Astrocyte (in vitro differentiated cells and primary cell): ENCODE measurements at regions not wholly inside any gene's neighbourhood (a gene's known extent, or its start where the extent isn't known, plus 50 kb on each side); places are given as distances from the start of the nearest gene placed in this dataset.
A peak's percentile ranks its signal among the peaks of the same experiment; 100 is the strongest.

Source experiments
- DNase-seq: peaks from one replicate; pipeline ENCODE4 v3.0.0-alpha.2; 2010; ENCODE audit warnings: low read depth
- FAIRE-seq: peaks from 2 replicates; lab custom pipeline; 2011; peaks lifted over from hg19 to GRCh38; lab: Jason Lieb, UNC
- H2AFZ ChIP-seq: 2 replicates; pipeline ENCODE4 v1.6.0; 2012; ENCODE audit warnings: low read depth, low read length, inconsistent platforms
- H3K27ac ChIP-seq: 2 replicates; pipeline ENCODE4 v1.5.1; 2011; ENCODE audit warnings: low read depth, low read length, inconsistent platforms
- H3K27me3 ChIP-seq: 2 replicates; pipeline ENCODE4 v1.6.0; 2011; ENCODE audit warnings: low read length, inconsistent platforms; ENCODE audit not compliant: insufficient read depth
- H3K36me3 ChIP-seq: 2 replicates; pipeline ENCODE4 v1.5.1; 2011; ENCODE audit warnings: low read length, inconsistent platforms; ENCODE audit not compliant: insufficient read depth
- H3K4me1 ChIP-seq: 2 replicates; pipeline ENCODE4 v1.5.1; 2011; ENCODE audit warnings: low read length, inconsistent platforms; ENCODE audit not compliant: insufficient read depth
- H3K4me2 ChIP-seq: 2 replicates; pipeline ENCODE4 v1.6.0; 2012; ENCODE audit warnings: low read length, inconsistent platforms
- H3K4me3 ChIP-seq: 2 replicates; pipeline ENCODE4 v1.5.1; 2011; ENCODE audit warnings: low read depth, mild to moderate bottlenecking, low read length, inconsistent platforms; ENCODE audit not compliant: insufficient read depth
- H3K79me2 ChIP-seq: 2 replicates; pipeline ENCODE4 v1.6.0; 2012; ENCODE audit warnings: mild to moderate bottlenecking, low read length, inconsistent platforms; ENCODE audit not compliant: insufficient read depth
- H3K9ac ChIP-seq: 2 replicates; pipeline ENCODE4 v1.6.0; 2012; ENCODE audit warnings: mild to moderate bottlenecking, low read length, inconsistent platforms
- H3K9me3 ChIP-seq: 2 replicates; pipeline ENCODE4 v1.5.1; 2012; ENCODE audit warnings: low read depth, mild to moderate bottlenecking, low read length, inconsistent platforms; ENCODE audit not compliant: insufficient read depth
- H4K20me1 ChIP-seq: 2 replicates; pipeline ENCODE4 v1.6.0; 2012; ENCODE audit warnings: low read length, inconsistent platforms; ENCODE audit not compliant: insufficient read depth
- H3K27ac Mint-ChIP-seq: one replicate; pipeline ENCODE4 v1.8.0; 2021; ENCODE audit warnings: mild to moderate bottlenecking, mixed read lengths; ENCODE audit not compliant: unreplicated experiment
- H3K27me3 Mint-ChIP-seq: one replicate; pipeline ENCODE4 v1.8.0; 2021; ENCODE audit warnings: low read depth, mixed read lengths; ENCODE audit not compliant: unreplicated experiment
- H3K36me3 Mint-ChIP-seq: one replicate; pipeline ENCODE4 v1.8.0; 2021; ENCODE audit warnings: low read depth, mixed read lengths; ENCODE audit not compliant: unreplicated experiment
- H3K4me1 Mint-ChIP-seq: one replicate; pipeline ENCODE4 v1.8.0; 2021; ENCODE audit warnings: low read depth, mixed read lengths; ENCODE audit not compliant: unreplicated experiment
- H3K4me3 Mint-ChIP-seq: one replicate; pipeline ENCODE4 v1.8.0; 2021; ENCODE audit warnings: mild to moderate bottlenecking, moderate library complexity, mixed read lengths; ENCODE audit not compliant: unreplicated experiment
- H3K9me3 Mint-ChIP-seq: one replicate; pipeline ENCODE4 v1.8.0; 2021; ENCODE audit warnings: mild to moderate bottlenecking, mixed read lengths; ENCODE audit not compliant: unreplicated experiment
- EZH2 ChIP-seq: IDR thresholded peaks from 2 replicates; pipeline ENCODE4 v1.6.1; 2012; ENCODE audit warnings: mild to moderate bottlenecking, low read length, inconsistent platforms; ENCODE audit not compliant: insufficient read depth
- TF ChIP-seq, protein P1 (sequence below): IDR thresholded peaks from 2 replicates; pipeline ENCODE4 v1.5.1; 2011; ENCODE audit warnings: low read depth, mild to moderate bottlenecking, inconsistent platforms, low read length, moderate library complexity; ENCODE audit not compliant: insufficient read depth

DNA sequence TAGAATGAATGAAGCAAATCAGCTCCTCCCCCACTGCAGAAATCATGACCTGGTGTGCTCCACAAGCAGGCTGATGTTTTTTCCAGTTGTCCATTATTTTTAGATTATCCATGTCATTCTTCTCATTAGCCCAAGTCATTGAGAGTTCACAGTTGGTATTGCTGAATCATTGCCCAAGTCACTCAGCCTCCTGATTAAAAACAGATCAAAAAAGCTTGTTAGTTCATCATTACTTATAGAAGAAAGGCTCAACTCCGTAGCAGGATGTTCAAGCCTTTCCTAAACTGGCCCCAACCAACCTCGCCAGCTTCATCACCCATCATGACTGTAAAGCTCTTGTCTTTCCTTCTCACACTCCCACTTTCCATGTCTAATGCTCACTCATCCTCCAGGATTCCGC is 161.3 kb upstream of the CTTNBP2NL start:
- no peak for FAIRE-seq
- Histone ChIP-seq H3K4me3 (no peak overlapping the region), H3K79me2 (no peaks in the 10 kb centered on the region), H3K4me1 (no peaks in the 10 kb centered on the region), H3K9me3 (no peaks in the 10 kb centered on the region), H3K9ac (no peak overlapping the region), H3K27me3 (no peaks in the 10 kb centered on the region), H3K27ac (no peak overlapping the region), H3K36me3 (no peaks in the 10 kb centered on the region), H3K4me2 (no peak overlapping the region), H4K20me1 (no peaks in the 10 kb centered on the region), H2AFZ (no peak overlapping the region)
- no peak for DNase-seq
- TF ChIP-seq, protein P1, sequence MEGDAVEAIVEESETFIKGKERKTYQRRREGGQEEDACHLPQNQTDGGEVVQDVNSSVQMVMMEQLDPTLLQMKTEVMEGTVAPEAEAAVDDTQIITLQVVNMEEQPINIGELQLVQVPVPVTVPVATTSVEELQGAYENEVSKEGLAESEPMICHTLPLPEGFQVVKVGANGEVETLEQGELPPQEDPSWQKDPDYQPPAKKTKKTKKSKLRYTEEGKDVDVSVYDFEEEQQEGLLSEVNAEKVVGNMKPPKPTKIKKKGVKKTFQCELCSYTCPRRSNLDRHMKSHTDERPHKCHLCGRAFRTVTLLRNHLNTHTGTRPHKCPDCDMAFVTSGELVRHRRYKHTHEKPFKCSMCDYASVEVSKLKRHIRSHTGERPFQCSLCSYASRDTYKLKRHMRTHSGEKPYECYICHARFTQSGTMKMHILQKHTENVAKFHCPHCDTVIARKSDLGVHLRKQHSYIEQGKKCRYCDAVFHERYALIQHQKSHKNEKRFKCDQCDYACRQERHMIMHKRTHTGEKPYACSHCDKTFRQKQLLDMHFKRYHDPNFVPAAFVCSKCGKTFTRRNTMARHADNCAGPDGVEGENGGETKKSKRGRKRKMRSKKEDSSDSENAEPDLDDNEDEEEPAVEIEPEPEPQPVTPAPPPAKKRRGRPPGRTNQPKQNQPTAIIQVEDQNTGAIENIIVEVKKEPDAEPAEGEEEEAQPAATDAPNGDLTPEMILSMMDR = no peak
- no peak for TF ChIP-seq EZH2
- peaks cover 5% of the 10 kb centered on the region for H3K9me3 Mint-ChIP-seq
- no peak overlapping the region for H3K27ac Mint-ChIP-seq
- H3K4me3 Mint-ChIP-seq = no peak overlapping the region
- H3K4me1 Mint-ChIP-seq = no peaks in the 10 kb centered on the region
- H3K36me3 Mint-ChIP-seq = no peaks in the 10 kb centered on the region
- H3K27me3 Mint-ChIP-seq = peaks cover 21% of the 10 kb centered on the region

DNA sequence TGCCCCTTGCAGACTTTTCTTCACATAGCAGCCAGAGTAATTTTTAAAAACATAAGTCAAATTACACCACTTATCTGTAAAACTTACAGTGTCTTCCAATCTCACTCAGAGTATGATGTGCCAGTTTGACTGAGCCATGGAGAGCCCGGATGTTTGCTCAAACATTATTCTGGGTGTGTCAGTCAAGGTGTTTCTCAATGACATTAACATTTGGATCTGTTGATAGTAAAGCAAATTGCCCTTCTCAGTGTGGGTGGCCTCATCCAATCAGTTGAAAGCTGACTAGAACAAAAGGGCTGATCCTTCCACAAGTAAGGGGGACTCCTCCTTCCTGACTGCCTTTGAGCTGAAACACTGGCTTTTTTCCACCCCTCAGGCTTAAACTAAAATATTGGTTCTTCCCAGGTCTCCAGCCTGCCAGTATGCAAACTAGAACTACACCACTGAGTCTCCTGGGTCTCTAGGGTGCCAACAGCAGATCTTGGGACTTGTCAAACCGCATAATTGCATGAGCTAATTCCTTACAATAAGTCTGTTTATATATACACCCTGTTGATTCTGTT is 157.9 kb upstream of the CTTNBP2NL start:
- Mint-ChIP-seq H3K27ac (no peak overlapping the region), H3K4me3 (no peak overlapping the region), H3K4me1 (no peaks in the 10 kb centered on the region), H3K36me3 (no peaks in the 10 kb centered on the region), H3K9me3 (peaks cover 5% of the 10 kb centered on the region), H3K27me3 (peaks cover 23% of the 10 kb centered on the region)
- DNase-seq (no peak), FAIRE-seq (no peak)
- H3K27ac ChIP-seq = no peak overlapping the region
- H3K36me3 ChIP-seq = no peaks in the 10 kb centered on the region
- no peaks in the 10 kb centered on the region for H3K9me3 ChIP-seq
- H3K4me1 ChIP-seq = no peaks in the 10 kb centered on the region
- no peaks in the 10 kb centered on the region for H3K79me2 ChIP-seq
- H3K9ac ChIP-seq = no peak overlapping the region
- H2AFZ ChIP-seq = no peak overlapping the region
- no peak overlapping the region for H3K4me2 ChIP-seq
- TF ChIP-seq, protein P1 = no peak
- no peak for TF ChIP-seq EZH2
- no peak overlapping the region for H3K4me3 ChIP-seq
- H3K27me3 ChIP-seq = no peaks in the 10 kb centered on the region
- no peaks in the 10 kb centered on the region for H4K20me1 ChIP-seq

DNA sequence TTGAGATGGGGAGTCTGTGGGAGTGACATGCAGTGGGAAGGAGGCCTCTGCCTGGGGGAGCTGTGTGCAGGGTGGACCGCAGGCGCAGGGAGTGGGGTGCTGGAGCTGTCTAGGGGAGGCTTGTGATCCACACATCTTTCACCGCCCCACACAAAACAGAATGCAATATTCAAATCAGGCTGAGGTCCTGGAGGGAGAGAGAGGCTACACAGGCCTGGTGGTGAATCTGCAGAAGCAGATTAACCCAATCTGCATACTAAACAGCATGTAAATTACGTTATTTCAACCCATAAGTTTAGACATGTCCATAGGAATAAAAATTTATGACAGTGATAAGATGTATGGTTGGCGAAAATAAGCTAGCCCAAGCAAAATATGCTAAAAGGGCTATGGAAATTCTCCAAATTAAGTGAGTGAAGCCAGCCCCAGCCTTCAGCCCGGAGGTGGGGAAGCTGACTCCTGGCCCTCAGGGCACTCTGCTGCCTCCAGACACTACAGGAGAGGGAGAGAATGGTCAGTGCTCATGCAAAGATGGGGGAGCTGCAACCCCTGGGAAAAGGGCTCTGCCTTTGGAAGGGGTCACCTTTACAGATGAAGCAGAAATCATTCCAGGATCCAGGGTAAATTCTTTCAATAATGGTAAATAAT is 156.2 kb upstream of the CTTNBP2NL start:
- no peaks in the 10 kb centered on the region for H3K79me2 ChIP-seq
- H3K4me3 ChIP-seq = no peak overlapping the region
- no peaks in the 10 kb centered on the region for H3K36me3 ChIP-seq
- no peak overlapping the region for H3K9ac ChIP-seq
- no peak overlapping the region for H3K27ac ChIP-seq
- no peak overlapping the region for H2AFZ ChIP-seq
- Mint-ChIP-seq H3K9me3 (peaks cover 5% of the 10 kb centered on the region), H3K27ac (peak overlapping the region; percentile 56), H3K4me1 (no peaks in the 10 kb centered on the region), H3K36me3 (no peaks in the 10 kb centered on the region), H3K27me3 (peaks cover 31% of the 10 kb centered on the region), H3K4me3 (no peak overlapping the region)
- H3K4me1 ChIP-seq = no peaks in the 10 kb centered on the region
- no peak for TF ChIP-seq EZH2
- TF ChIP-seq, protein P1 = no peak
- no peaks in the 10 kb centered on the region for H3K27me3 ChIP-seq
- no peak for DNase-seq
- no peak overlapping the region for H3K4me2 ChIP-seq
- FAIRE-seq = no peak
- H3K9me3 ChIP-seq = no peaks in the 10 kb centered on the region
- H4K20me1 ChIP-seq = no peaks in the 10 kb centered on the region
